ENCODE measurements at regions not wholly inside any gene's neighbourhood (a gene's known extent, or its start where the extent isn't known, plus 50 kb on each side); places are given as distances from the start of the nearest gene placed in this dataset.

GRCh38 chr3:104831071-104831470 lies 535.6 kb upstream of the ALCAM start:
- DNase-seq (ENCODE audit: low read depth in 2 of 2): no peak

GRCh38 chr3:104832530-104832929 lies 534.2 kb upstream of the ALCAM start:
- DNase-seq (ENCODE audit: low read depth in 2 of 2): no peak

GRCh38 chr3:104835376-104835775 lies 531.3 kb upstream of the ALCAM start:
- DNase-seq (ENCODE audit: low read depth in 2 of 2): no peak

- no peak for DNase-seq (ENCODE audit: low read depth in 2 of 2)
These were observed 520.4 kb upstream of the ALCAM start for GRCh38 chr3:104846270-104846669.

GRCh38 chr3:104849070-104849469 lies 517.6 kb upstream of the ALCAM start:
- no peak for DNase-seq (ENCODE audit: low read depth in 2 of 2)

GRCh38 chr3:104854468-104854867 lies 512.2 kb upstream of the ALCAM start:
- DNase-seq (ENCODE audit: low read depth in 2 of 2): no peak

- DNase-seq (ENCODE audit: low read depth in 2 of 2): no peak
These were observed 511.0 kb upstream of the ALCAM start for GRCh38 chr3:104855702-104856101.

GRCh38 chr3:104856741-104857140 lies 510.0 kb upstream of the ALCAM start:
- DNase-seq (ENCODE audit: low read depth in 2 of 2): no peak

GRCh38 chr3:104868291-104868690 lies 498.4 kb upstream of the ALCAM start:
- no peak for DNase-seq (ENCODE audit: low read depth in 2 of 2)

- no peak for DNase-seq (ENCODE audit: low read depth in 2 of 2)
These were observed 496.4 kb upstream of the ALCAM start for GRCh38 chr3:104870276-104870675.

GRCh38 chr3:104873331-104873730 lies 493.4 kb upstream of the ALCAM start:
- DNase-seq (ENCODE audit: low read depth in 2 of 2): no peak

GRCh38 chr3:104878395-104878794 lies 488.3 kb upstream of the ALCAM start:
- DNase-seq (ENCODE audit: low read depth in 2 of 2): no peak

- no peak for DNase-seq (ENCODE audit: low read depth in 2 of 2)
These were observed 486.8 kb upstream of the ALCAM start for GRCh38 chr3:104879919-104880318.

GRCh38 chr3:104885214-104885814 lies 481.4 kb upstream of the ALCAM start:
- DNase-seq (ENCODE audit: low read depth in 2 of 2): no peak

- DNase-seq (ENCODE audit: low read depth in 2 of 2): no peak
These were observed 480.3 kb upstream of the ALCAM start for GRCh38 chr3:104886220-104886995.

- DNase-seq (ENCODE audit: low read depth in 2 of 2): no peak
These were observed 479.6 kb upstream of the ALCAM start for GRCh38 chr3:104887069-104887468.

- DNase-seq (ENCODE audit: low read depth in 2 of 2): no peak
These were observed 479.1 kb upstream of the ALCAM start for GRCh38 chr3:104887619-104888018.

- DNase-seq (ENCODE audit: low read depth in 2 of 2): no peak
These were observed 474.7 kb upstream of the ALCAM start for GRCh38 chr3:104892044-104892443.

GRCh38 chr3:104896624-104897023 lies 470.1 kb upstream of the ALCAM start:
- DNase-seq (ENCODE audit: low read depth in 2 of 2): no peak

GRCh38 chr3:104901396-104901795 lies 465.3 kb upstream of the ALCAM start:
- DNase-seq (ENCODE audit: low read depth in 2 of 2): no peak

GRCh38 chr3:104903064-104903463 lies 463.6 kb upstream of the ALCAM start:
- DNase-seq (ENCODE audit: low read depth in 2 of 2): no peak

GRCh38 chr3:104906001-104906639 lies 460.6 kb upstream of the ALCAM start:
- no peak for DNase-seq (ENCODE audit: low read depth in 2 of 2)

- no peak for DNase-seq (ENCODE audit: low read depth in 2 of 2)
These were observed 459.2 kb upstream of the ALCAM start for GRCh38 chr3:104907507-104907906.

All from activated CD4-positive, alpha-beta T cell treated with anti-CD3 and anti-CD28 coated beads for 24 hours (primary cell).